Right atrium auricular region (tissue), 2 donors: ENCODE measurements at regions not wholly inside any gene's neighbourhood (a gene's known extent, or its start where the extent isn't known, plus 50 kb on each side); places are given as distances from the start of the nearest gene placed in this dataset.

ENCODE experiments used
- DNase-seq: peaks from one replicate; pipeline ENCODE4 v3.0.0-alpha.2; 2019; ENCODE audit warnings: low spot score
- H3K27ac ChIP-seq, 2 donors: fragments of 200-600 bp; sonication (generic); 1 replicate in 1 of 2; 2 replicates in 1 of 2; pipeline ENCODE4 v1.5.1; 2016 to 2019
- H3K27me3 ChIP-seq, 2 donors: fragments of 200-600 bp; sonication (generic); one replicate each; pipeline versions ENCODE4 v1.5.1 to v1.6.0; 2017 to 2019
- H3K36me3 ChIP-seq: fragments of 200-600 bp; sonication (generic); one replicate; pipeline ENCODE4 v1.5.1; 2016
- H3K4me1 ChIP-seq, 2 donors: fragments of 200-600 bp; sonication (generic); one replicate each; pipeline versions ENCODE4 v1.5.1 to v1.6.0; 2017 to 2019
- H3K4me3 ChIP-seq, 2 donors: fragments of 200-600 bp; sonication (generic); 1 replicate in 1 of 2; 2 replicates in 1 of 2; pipeline ENCODE4 v1.5.1; 2017 to 2019; ENCODE audit warnings: mild to moderate bottlenecking in 1 of 2, moderate library complexity in 1 of 2
- H3K9me3 ChIP-seq, 2 donors: fragments of 200-600 bp; sonication (generic); one replicate each; pipeline ENCODE4 v1.5.1; 2019
- CTCF ChIP-seq, 2 donors: fragments of 200-600 bp; sonication (generic); IDR thresholded peaks; one replicate each; pipeline ENCODE4 v1.5.1; 2019; ENCODE audit warnings: antibody characterized with exemption in 2 of 2

DNA sequence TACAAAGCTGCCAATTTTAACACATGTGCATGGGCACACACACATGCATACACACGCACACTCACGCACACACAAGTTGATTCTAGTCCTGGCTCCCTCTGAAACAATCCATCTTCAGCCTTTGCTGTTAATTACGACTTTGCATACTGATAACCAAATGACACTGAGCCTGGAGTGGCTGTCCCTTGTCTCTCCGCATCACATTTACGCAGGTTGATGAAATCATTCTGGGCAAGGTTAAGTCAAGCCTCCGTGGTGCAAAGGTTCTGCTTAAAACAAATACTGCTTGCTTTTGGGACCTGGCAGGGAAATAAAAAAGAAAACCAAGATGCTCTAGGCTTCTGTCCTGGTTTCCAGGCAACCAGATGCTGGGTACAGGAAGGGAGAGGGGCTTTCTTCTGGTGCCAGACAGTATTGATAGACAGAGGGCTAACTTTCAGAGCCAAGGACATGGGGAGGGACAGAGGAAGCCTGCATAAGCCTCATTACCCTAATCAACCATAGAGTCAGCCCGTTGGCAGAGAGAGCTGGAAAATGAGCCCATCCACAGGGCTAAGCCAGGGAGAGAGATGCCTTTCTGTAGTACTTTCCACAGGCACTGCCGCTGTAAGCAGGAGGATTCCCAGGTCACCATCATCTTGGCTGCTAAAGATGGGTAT is 233.0 kb downstream of the WDR11 start:
- no peak overlapping the region for H3K4me3 ChIP-seq
- peaks cover 0 to 8% of the 10 kb centered on the region in 2 donors for H3K4me1 ChIP-seq
- H3K27me3 ChIP-seq: no peaks in the 10 kb centered on the region
- H3K27ac ChIP-seq: no peak overlapping the region
- no peak for TF ChIP-seq CTCF (IDR thresholded peaks at IDR 0.05)
- no peak for DNase-seq
- H3K9me3 ChIP-seq: no peaks in the 10 kb centered on the region
- no peaks in the 10 kb centered on the region for H3K36me3 ChIP-seq

DNA sequence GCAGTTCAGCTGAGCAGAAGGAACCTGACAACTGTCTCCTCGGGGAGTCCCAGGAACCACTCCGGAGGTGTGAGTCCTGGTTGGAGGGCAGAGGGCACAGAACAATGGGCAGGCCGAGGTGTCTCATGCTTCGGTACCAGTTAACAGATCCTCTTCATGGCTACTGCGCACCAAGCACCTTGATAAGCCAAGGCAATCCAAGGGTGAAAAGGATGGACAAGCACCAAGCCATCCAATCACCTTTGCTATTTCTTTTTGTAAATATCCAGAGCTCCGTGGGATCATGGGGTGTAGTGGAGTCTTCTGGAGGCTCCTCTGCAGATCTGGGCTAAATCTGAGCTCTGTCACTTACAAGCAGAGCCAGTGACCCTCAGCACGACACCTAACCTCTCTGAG is 233.5 kb downstream of the WDR11 start:
- no peak for DNase-seq
- no peaks in the 10 kb centered on the region for H3K36me3 ChIP-seq
- peaks cover 0 to 8% of the 10 kb centered on the region in 2 donors for H3K4me1 ChIP-seq
- H3K9me3 ChIP-seq: no peaks in the 10 kb centered on the region
- no peak for TF ChIP-seq CTCF (IDR thresholded peaks at IDR 0.05)
- H3K27ac ChIP-seq: no peak overlapping the region
- no peaks in the 10 kb centered on the region for H3K27me3 ChIP-seq
- H3K4me3 ChIP-seq: no peak overlapping the region

GRCh38 chr10:121085367-121085766 is 234.2 kb downstream of the WDR11 start:
- no peak overlapping the region for H3K27ac ChIP-seq
- H3K27me3 ChIP-seq: no peaks in the 10 kb centered on the region
- H3K4me1 ChIP-seq: peaks cover 0 to 3% of the 10 kb centered on the region in 2 donors
- no peak overlapping the region for H3K4me3 ChIP-seq
- DNase-seq: no peak
- no peaks in the 10 kb centered on the region for H3K9me3 ChIP-seq
- TF ChIP-seq CTCF (IDR thresholded peaks at IDR 0.05): no peak
- H3K36me3 ChIP-seq: no peaks in the 10 kb centered on the region

DNA sequence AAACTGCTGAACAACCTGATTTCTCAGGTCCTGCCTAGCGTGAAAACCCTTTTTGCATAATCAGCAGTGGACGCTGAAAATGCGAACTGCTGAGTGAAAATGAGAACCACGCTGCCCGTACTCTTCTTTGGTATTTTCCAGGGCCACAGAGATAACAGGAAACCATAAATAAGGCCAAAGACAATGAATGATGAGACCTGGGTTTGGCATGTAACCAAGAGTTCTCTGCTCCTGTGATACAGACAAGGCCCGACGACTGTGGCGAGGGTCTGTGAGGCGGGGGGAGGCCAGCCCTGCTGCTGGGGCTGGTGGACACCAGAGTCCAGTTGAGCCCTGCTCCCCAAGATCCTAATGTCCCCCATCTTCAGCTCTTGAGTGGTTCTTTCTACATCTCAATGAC is 236.0 kb downstream of the WDR11 start:
- no peak for DNase-seq
- no peak for TF ChIP-seq CTCF (IDR thresholded peaks at IDR 0.05)

DNA sequence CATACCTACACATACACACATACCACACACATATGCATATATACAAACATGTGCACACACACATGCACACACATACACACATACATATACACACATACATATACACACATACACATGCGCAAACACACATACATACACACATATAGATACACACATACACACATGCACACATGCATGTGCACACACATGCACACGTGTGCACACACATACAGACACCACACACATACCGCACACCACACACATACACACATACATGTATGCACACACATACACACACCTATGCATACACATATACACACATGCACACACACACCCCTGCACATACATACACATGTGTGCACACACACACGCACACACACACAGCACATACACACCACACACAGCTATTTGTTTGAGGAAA is 236.5 kb downstream of the WDR11 start:
- H3K27ac ChIP-seq: no peak overlapping the region
- no peaks in the 10 kb centered on the region for H3K36me3 ChIP-seq
- H3K27me3 ChIP-seq: no peaks in the 10 kb centered on the region
- peaks cover 0 to 7% of the 10 kb centered on the region in 2 donors for H3K9me3 ChIP-seq
- DNase-seq: no peak
- TF ChIP-seq CTCF (IDR thresholded peaks at IDR 0.05): no peak
- no peaks in the 10 kb centered on the region for H3K4me1 ChIP-seq
- H3K4me3 ChIP-seq: no peak overlapping the region

More for the DNA sequence above, 236.0 kb downstream of the WDR11 start:
- Histone ChIP-seq H3K27ac (no peak overlapping the region), H3K27me3 (no peaks in the 10 kb centered on the region), H3K4me1 (no peaks in the 10 kb centered on the region), H3K4me3 (no peak overlapping the region), H3K36me3 (no peaks in the 10 kb centered on the region), H3K9me3 (peaks cover 0 to 7% of the 10 kb centered on the region in 2 donors)

- TF ChIP-seq CTCF (IDR thresholded peaks at IDR 0.05): no peak
- H3K27ac ChIP-seq: no peak overlapping the region
- H3K9me3 ChIP-seq: peaks cover 0 to 7% of the 10 kb centered on the region in 2 donors
- H3K27me3 ChIP-seq: no peaks in the 10 kb centered on the region
- no peak overlapping the region for H3K4me3 ChIP-seq
- no peaks in the 10 kb centered on the region for H3K4me1 ChIP-seq
- DNase-seq: no peak
- no peaks in the 10 kb centered on the region for H3K36me3 ChIP-seq
Observed at GRCh38 chr10:121088524-121088923, 237.4 kb downstream of the WDR11 start.
